DND-41 (cell line): ENCODE measurements at regions not wholly inside any gene's neighbourhood (a gene's known extent, or its start where the extent isn't known, plus 50 kb on each side); places are given as distances from the start of the nearest gene placed in this dataset.

Experiments used
- ATAC-seq: fragments of 200-7000 bp; cut with Tn5 transposase; 3 replicates; pipeline ENCODE4 v1.9.1; 2021; ENCODE audit warnings: low read depth; ENCODE audit not compliant: insufficient read depth
- DNase-seq: peaks from one replicate; pipeline ENCODE4 v3.0.0-alpha.2; 2020
- H2AFZ ChIP-seq: 2 replicates; pipeline ENCODE4 v1.6.0; 2012; ENCODE audit warnings: low read depth, low read length
- H3K27ac ChIP-seq: 2 replicates; pipeline ENCODE4 v1.5.1; 2012; ENCODE audit warnings: low read length, inconsistent platforms
- H3K27me3 ChIP-seq: fragments of 200-600 bp; sonication (generic); 2 replicates; pipeline ENCODE4 v1.6.0; 2012; ENCODE audit warnings: low read length, mild to moderate bottlenecking, inconsistent platforms; ENCODE audit not compliant: insufficient read depth, poor library complexity
- H3K36me3 ChIP-seq: 2 replicates; pipeline ENCODE4 v1.5.1; 2012; ENCODE audit warnings: low read length, inconsistent platforms; ENCODE audit not compliant: insufficient read depth
- H3K4me1 ChIP-seq: 2 replicates; pipeline ENCODE4 v1.5.1; 2012; ENCODE audit warnings: mild to moderate bottlenecking, low read length; ENCODE audit not compliant: insufficient read depth
- H3K4me2 ChIP-seq: 2 replicates; pipeline ENCODE4 v1.6.0; 2012; ENCODE audit warnings: mild to moderate bottlenecking, moderate library complexity, low read length, inconsistent platforms; ENCODE audit not compliant: insufficient read depth
- H3K4me3 ChIP-seq, 2 experiments: fragments of 200-600 bp in 1 of 2; shearing (Covaris generic) in 1 of 2; 2 replicates each; pipeline ENCODE4 v1.5.1; 2012 to 2016; ENCODE audit warnings: inconsistent platforms in 2 of 2, low read length in 2 of 2, mild to moderate bottlenecking in 2 of 2, low read depth in 1 of 2, moderate library complexity in 1 of 2
- H3K79me2 ChIP-seq: 2 replicates; pipeline ENCODE4 v1.6.0; 2012; ENCODE audit warnings: low read length, inconsistent platforms; ENCODE audit not compliant: insufficient read depth
- H3K9ac ChIP-seq: 2 replicates; pipeline ENCODE4 v1.6.0; 2012; ENCODE audit warnings: low read depth, mild to moderate bottlenecking, inconsistent platforms, low read length, moderate library complexity
- H3K9me3 ChIP-seq: 2 replicates; pipeline ENCODE4 v1.5.1; 2012; ENCODE audit warnings: low read length, moderate library complexity, mild to moderate bottlenecking, inconsistent platforms; ENCODE audit not compliant: insufficient read depth, severe bottlenecking
- H4K20me1 ChIP-seq: 2 replicates; pipeline ENCODE4 v1.6.0; 2012; ENCODE audit warnings: low read length; ENCODE audit not compliant: insufficient read depth
- EZH2 ChIP-seq: IDR thresholded peaks from 3 replicates; pipeline ENCODE4 v1.6.1; 2012; ENCODE audit warnings: borderline replicate concordance, low read depth, mild to moderate bottlenecking, moderate library complexity, low read length, inconsistent platforms; ENCODE audit not compliant: severe bottlenecking
- TF ChIP-seq, protein P1 (sequence below): IDR thresholded peaks from 2 replicates; pipeline ENCODE4 v1.5.1; 2012; ENCODE audit warnings: borderline replicate concordance, low read length, moderate library complexity, mild to moderate bottlenecking; ENCODE audit not compliant: poor library complexity, severe bottlenecking; ENCODE audit errors: extremely low read depth

DNA sequence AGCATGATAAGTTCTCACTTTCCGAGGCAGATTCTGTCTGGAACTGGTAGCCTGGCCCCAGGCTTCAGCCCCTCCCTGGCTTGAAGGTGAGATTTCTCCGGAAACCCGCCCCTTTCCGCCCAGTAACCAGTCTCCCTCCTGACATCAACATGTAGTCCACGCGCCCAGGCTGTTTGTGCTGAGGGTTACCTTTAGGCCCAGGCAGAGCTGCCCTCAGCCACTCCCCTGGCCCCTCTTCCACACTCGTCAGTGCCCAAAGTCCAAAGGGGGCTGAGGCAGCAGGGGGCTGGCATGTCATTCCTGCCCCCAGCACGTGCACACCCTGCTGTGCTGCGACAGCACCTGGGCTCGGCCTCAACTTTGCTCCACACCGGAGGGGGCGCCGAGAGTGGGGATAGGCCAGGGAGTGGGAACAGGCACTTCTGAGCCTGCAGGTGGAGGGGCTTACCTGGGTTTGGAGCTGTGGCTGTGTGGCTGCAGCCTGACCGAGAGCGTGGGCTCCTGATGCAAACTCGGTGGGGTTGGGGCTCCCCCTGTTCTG is 69.5 kb upstream of the ANK2 start:
- H3K4me2 ChIP-seq, result no peak overlapping the region
- TF ChIP-seq, protein P1, sequence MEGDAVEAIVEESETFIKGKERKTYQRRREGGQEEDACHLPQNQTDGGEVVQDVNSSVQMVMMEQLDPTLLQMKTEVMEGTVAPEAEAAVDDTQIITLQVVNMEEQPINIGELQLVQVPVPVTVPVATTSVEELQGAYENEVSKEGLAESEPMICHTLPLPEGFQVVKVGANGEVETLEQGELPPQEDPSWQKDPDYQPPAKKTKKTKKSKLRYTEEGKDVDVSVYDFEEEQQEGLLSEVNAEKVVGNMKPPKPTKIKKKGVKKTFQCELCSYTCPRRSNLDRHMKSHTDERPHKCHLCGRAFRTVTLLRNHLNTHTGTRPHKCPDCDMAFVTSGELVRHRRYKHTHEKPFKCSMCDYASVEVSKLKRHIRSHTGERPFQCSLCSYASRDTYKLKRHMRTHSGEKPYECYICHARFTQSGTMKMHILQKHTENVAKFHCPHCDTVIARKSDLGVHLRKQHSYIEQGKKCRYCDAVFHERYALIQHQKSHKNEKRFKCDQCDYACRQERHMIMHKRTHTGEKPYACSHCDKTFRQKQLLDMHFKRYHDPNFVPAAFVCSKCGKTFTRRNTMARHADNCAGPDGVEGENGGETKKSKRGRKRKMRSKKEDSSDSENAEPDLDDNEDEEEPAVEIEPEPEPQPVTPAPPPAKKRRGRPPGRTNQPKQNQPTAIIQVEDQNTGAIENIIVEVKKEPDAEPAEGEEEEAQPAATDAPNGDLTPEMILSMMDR, result no peak
- no peak for TF ChIP-seq EZH2
- ATAC-seq, result no peak

DNA sequence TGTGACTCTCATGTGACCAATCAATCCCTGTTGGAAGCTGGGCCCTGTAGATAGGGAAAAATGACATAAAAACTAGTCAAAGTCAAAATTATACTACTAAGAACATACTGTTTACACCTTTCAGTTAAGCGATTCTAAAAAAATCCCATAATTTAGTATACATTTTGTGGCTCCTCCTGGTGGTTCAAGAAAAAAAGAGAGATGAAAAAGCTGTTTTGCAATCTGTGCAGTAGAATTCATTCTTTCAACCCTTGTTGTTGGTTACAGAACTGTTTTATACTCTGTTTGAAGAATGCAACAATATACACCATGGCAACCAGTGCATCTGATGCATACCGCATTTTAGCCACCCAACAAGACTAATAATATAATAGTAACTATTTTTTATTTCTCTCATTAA is 66.8 kb upstream of the ANK2 start:
- DNase-seq (no peak), ATAC-seq (no peak)
- TF ChIP-seq, protein P1, result no peak
- no peak for TF ChIP-seq EZH2
- no peaks in the 10 kb centered on the region for H3K36me3 ChIP-seq
- H3K4me1 ChIP-seq, result no peaks in the 10 kb centered on the region
- no peaks in the 10 kb centered on the region for H4K20me1 ChIP-seq
- no peak overlapping the region for H2AFZ ChIP-seq
- no peak overlapping the region for H3K9ac ChIP-seq
- H3K4me2 ChIP-seq, result no peak overlapping the region
- no peak overlapping the region for H3K4me3 ChIP-seq
- no peaks in the 10 kb centered on the region for H3K27me3 ChIP-seq
- no peak overlapping the region for H3K27ac ChIP-seq
- peaks cover 2% of the 10 kb centered on the region for H3K9me3 ChIP-seq
- no peaks in the 10 kb centered on the region for H3K79me2 ChIP-seq

More for the DNA sequence above, 69.5 kb upstream of the ANK2 start:
- H4K20me1 ChIP-seq, result no peaks in the 10 kb centered on the region
- H3K4me3 ChIP-seq, result no peak overlapping the region
- no peak overlapping the region for H2AFZ ChIP-seq
- no peaks in the 10 kb centered on the region for H3K36me3 ChIP-seq
- H3K4me1 ChIP-seq, result no peaks in the 10 kb centered on the region
- peaks cover 2% of the 10 kb centered on the region for H3K9me3 ChIP-seq
- no peak for DNase-seq
- no peaks in the 10 kb centered on the region for H3K27me3 ChIP-seq
- H3K79me2 ChIP-seq, result no peaks in the 10 kb centered on the region
- no peak overlapping the region for H3K27ac ChIP-seq
- no peak overlapping the region for H3K9ac ChIP-seq

DNA sequence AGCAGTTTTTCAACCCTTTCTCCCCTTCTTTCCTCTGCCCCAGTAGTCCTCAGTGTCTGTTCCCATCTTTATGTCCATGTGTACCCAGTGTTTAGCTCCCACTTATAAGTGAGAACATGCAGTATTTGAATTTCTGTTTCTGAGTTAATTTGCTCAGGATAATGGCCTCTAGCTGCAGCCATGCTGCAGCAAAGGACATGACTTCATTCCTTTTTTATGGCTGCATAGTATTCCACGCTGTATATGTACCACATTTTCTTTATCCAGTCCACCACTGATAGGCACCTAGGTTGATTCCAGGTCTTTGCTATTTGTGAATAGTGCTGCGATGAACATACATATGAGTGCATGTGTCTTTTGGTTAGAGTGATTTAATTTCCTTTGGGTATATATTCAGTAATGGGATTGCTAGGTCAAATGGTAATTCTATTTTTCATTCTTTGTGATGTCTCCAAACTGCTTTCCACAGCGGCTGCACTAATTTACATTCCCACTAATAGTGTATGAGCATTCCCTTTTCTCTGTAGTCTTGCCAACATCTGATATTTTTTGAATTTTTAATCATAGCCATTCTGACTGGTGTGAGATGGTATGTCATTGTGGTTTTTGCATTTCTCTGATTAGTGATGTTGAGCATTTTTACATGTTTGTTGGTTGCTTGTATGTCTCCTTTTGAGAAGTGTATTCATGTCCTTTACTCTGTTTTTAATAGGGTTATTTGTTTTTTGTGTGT is 54.6 kb upstream of the ANK2 start:
- H4K20me1 ChIP-seq, result no peaks in the 10 kb centered on the region
- no peak overlapping the region for H3K4me2 ChIP-seq
- no peak overlapping the region for H3K9ac ChIP-seq
- TF ChIP-seq, protein P1, result no peak
- no peak for TF ChIP-seq EZH2
- no peak for DNase-seq
- H2AFZ ChIP-seq, result no peak overlapping the region
- no peak overlapping the region for H3K27ac ChIP-seq
- no peaks in the 10 kb centered on the region for H3K4me1 ChIP-seq
- H3K36me3 ChIP-seq, result no peaks in the 10 kb centered on the region
- H3K9me3 ChIP-seq, result no peaks in the 10 kb centered on the region
- no peaks in the 10 kb centered on the region for H3K27me3 ChIP-seq
- H3K79me2 ChIP-seq, result no peaks in the 10 kb centered on the region
- ATAC-seq, result no peak
- no peak overlapping the region for H3K4me3 ChIP-seq
